A172 (cell line): ENCODE measurements at regions not wholly inside any gene's neighbourhood (a gene's known extent, or its start where the extent isn't known, plus 50 kb on each side); places are given as distances from the start of the nearest gene placed in this dataset.

Source experiments
- DNase-seq: peaks from one replicate; pipeline ENCODE4 v3.0.0-alpha.2; 2015; ENCODE audit warnings: low spot score

- DNase-seq, result no peak
These were observed 929.7 kb upstream of the SEMA6A start for GRCh38 chr5:117504305-117504704.

- no peak for DNase-seq
These were observed 923.0 kb upstream of the SEMA6A start for GRCh38 chr5:117497601-117498000.

- no peak for DNase-seq
These were observed 922.2 kb upstream of the SEMA6A start for GRCh38 chr5:117496801-117497200.

GRCh38 chr5:117494188-117494587 lies 919.6 kb upstream of the SEMA6A start:
- DNase-seq, result no peak

GRCh38 chr5:117488976-117489500 lies 914.4 kb upstream of the SEMA6A start:
- no peak for DNase-seq

- DNase-seq, result no peak
These were observed 912.9 kb upstream of the SEMA6A start for GRCh38 chr5:117487556-117487955.

GRCh38 chr5:117486879-117487391 lies 912.3 kb upstream of the SEMA6A start:
- DNase-seq, result peak; percentile 63

- DNase-seq, result no peak
These were observed 911.6 kb upstream of the SEMA6A start for GRCh38 chr5:117486261-117486660.

GRCh38 chr5:117475919-117476318 lies 901.3 kb upstream of the SEMA6A start:
- no peak for DNase-seq

GRCh38 chr5:117473165-117473564 lies 898.5 kb upstream of the SEMA6A start:
- DNase-seq, result no peak

DNA sequence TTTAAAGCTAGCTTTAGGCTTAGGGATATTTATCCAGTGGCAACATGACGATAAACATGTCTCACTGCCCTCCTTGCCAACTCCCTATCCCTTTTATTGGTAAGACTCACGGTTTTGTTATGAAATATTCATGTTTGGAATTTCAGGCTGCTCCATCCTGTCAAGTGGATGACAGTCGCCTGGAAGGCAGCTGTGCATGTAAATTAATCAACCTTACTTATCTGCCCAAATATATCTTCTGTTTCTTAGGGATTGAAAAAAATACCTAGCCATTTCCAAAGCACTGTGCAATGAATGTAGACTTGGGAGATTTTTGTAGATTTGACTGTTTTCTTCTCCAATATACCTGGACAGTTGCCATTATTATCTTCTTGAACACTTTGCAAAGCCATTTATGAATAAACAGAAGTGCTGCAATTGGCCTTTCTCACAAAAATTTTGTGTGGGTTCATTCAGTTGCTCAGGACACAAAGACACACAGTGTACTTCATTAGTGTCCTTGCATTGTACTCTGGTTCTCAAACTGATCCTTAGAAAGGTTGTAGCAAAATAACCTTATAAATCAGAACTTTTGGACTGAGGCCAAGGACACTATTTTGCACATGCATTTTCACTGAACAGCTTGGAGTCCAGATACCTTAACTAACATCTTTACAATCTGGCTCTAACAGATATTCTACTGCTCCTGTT lies 889.4 kb upstream of the SEMA6A start:
- DNase-seq, result no peak

- DNase-seq, result no peak
These were observed 887.3 kb upstream of the SEMA6A start for GRCh38 chr5:117461966-117462365.

- DNase-seq, result no peak
These were observed 886.8 kb upstream of the SEMA6A start for GRCh38 chr5:117461403-117461802.

- no peak for DNase-seq
These were observed 883.0 kb upstream of the SEMA6A start for GRCh38 chr5:117457656-117458055.

- no peak for DNase-seq
These were observed 882.3 kb upstream of the SEMA6A start for GRCh38 chr5:117456866-117457470.

DNA sequence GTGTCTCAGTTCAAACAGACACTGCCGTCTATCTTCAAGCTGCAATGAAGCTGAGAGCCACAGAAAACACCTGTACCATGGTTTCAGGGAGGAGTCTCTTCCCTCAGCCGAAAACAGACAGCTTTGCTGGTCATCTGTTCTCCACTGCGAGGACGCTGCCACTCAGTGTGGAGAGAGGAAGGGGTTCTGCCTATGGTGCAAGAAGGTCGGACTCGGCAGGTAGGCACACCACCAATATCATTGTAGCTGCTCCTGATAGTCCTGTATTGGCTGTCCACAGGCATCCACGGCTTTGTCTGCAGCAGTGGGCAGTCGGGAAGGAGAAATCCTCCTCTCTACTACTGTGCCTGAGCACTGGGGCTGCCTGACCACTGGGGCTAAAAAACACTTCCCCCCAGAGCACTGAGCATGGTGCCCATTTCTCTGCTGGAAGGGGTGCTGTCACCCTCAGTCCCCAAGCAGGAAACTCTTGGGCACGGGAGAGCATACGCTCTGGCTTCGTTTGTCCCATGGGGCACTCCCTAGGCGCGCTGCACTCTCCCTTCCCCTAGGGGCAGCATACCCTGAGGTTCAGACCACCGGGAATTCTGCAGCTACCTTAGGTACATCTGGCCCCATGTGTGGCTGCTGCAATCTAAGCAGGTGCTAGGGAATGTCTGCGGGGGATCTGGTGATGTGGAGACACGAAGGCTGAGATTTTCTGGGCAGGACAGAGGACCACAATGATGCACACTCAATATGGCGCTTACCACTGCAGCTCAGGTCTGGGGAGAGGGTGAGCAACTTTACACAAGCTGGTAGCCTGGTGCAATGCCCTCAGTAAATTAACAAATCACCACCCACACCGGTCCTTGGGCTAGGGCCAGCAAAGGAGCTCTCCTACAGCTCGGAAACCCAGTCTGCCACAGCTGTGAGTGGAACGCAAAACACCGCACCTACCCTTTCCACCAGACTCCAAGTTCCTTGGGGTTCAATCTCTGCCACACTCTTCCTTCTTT lies 880.9 kb upstream of the SEMA6A start:
- DNase-seq, result no peak

GRCh38 chr5:117454716-117455212 lies 880.1 kb upstream of the SEMA6A start:
- peak; percentile 42 for DNase-seq

DNA sequence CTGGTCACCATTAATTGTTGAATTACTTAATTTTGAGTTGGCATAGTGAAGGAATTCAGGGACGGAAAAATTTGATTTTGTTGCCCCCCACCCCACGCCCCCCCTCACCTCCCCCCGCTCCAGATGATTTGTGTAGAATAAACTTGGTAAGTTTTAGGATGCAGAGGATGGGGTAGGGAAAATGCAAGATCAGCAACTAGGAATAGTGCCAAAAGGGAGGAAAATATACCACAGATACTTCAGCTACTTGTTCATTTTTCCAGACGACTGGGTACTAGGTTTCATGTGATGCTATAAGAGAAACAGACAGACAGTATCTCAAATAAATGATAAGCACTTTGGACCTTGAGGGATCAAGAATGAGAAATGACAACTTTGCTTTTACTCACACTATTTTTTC lies 862.2 kb upstream of the SEMA6A start:
- no peak for DNase-seq

DNA sequence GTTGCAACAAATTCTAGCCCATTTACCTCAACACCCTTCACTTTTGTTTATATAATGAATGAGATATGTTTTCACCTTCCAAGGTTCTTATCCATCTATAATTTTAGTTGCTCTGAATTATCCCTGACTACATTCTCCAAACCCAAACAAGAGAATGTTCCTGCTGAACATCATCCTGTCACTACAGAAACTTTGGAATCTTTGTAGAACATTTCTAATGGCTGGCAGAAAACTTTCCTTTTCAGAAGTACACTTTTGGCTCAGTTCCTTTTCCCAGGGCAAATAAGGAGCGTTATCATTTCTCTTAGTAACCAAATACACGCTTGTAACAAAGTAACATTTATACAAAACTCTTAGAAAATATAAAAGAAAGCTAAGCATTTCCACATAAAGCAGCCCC lies 860.6 kb upstream of the SEMA6A start:
- no peak for DNase-seq

DNA sequence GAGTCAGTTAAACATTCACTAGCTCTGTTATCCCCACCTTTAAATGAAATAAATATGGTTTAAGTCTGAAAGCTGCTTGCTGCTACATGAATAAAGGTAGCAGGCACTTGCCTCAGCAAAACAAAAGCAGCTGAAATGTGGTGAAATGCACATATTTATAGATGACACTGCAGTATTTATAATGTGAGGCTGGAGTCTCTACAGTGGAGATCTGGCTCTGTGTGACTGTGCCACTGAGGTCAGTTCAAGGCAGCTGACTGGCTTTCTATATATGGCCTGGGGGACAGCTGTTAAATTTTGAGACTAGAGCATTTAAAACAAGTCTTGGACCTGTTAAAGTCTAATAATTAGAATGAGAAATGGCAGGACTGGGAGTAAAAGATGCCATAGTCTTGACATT lies 859.6 kb upstream of the SEMA6A start:
- no peak for DNase-seq

DNA sequence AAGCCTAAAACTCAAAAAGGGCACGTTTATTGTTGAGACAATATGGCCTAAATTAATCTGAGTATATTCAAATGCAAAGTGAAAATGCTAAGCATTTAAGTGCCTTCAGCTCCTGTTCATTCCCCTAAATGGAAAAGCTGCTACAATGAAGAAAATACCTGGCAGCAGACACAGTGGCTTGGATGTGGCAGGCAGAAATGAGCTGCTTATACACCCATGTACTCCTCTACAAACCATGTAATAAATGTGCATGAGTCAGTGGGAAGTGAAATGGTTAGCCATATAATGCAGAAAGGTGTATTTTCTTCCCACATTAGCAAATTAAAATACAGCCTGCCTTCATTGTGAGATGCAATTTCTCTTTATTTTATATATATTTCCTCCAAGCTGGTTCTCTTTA lies 859.2 kb upstream of the SEMA6A start:
- DNase-seq, result no peak

- no peak for DNase-seq
These were observed 856.5 kb upstream of the SEMA6A start for GRCh38 chr5:117431091-117431490.
